ENCODE measurements at regions not wholly inside any gene's neighbourhood (a gene's known extent, or its start where the extent isn't known, plus 50 kb on each side); places are given as distances from the start of the nearest gene placed in this dataset.

DNA sequence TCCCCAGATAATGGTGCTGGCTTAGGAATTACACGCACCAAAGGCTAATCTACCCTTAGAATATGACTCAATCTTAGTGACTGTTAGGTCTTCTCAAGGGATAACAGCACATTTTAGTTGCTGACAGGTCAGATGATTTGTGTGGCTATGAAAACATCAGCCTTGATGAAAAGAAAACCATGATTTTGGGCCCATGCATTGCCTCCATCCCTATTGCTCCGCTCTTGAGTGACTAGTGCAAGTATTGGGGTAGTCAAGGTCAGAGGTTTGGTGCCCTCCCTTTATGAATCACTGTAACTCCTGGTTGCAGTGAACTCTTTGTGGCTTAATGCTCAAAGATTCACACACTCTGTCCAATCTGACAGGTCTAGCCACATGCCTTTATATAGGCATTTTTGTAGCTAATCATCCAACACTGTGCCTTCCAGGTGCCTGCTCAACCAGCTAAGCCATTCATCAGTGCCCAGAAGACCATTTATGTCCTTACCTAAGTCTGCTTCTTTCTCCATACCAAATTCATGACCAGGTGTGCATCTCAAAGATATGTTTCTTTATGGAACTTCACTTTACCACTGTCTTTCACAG is 251.6 kb downstream of the KCNJ2 start:
- no peaks in the 10 kb centered on the region for H3K27me3 ChIP-seq
- peaks cover 0 to 12% (median 7%) of the 10 kb centered on the region in 9 donors for H3K4me1 ChIP-seq
- WGBS, 2 donors, result 90 to 92% methylated on average over 2 of the region's 2 CpGs
- intact Hi-C loops (cut with DNase I), result no loop called here
- DNase-seq (no peak), ATAC-seq (no peak)
- no peaks in the 10 kb centered on the region for H3K9me3 ChIP-seq
- H3K36me3 ChIP-seq, result no peaks in the 10 kb centered on the region
- no peak overlapping the region for H3K4me3 ChIP-seq
- H3K27ac ChIP-seq, result no peak overlapping the region
- TF ChIP-seq, protein P1, sequence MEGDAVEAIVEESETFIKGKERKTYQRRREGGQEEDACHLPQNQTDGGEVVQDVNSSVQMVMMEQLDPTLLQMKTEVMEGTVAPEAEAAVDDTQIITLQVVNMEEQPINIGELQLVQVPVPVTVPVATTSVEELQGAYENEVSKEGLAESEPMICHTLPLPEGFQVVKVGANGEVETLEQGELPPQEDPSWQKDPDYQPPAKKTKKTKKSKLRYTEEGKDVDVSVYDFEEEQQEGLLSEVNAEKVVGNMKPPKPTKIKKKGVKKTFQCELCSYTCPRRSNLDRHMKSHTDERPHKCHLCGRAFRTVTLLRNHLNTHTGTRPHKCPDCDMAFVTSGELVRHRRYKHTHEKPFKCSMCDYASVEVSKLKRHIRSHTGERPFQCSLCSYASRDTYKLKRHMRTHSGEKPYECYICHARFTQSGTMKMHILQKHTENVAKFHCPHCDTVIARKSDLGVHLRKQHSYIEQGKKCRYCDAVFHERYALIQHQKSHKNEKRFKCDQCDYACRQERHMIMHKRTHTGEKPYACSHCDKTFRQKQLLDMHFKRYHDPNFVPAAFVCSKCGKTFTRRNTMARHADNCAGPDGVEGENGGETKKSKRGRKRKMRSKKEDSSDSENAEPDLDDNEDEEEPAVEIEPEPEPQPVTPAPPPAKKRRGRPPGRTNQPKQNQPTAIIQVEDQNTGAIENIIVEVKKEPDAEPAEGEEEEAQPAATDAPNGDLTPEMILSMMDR (IDR thresholded peaks at IDR 0.05), result no peak

DNA sequence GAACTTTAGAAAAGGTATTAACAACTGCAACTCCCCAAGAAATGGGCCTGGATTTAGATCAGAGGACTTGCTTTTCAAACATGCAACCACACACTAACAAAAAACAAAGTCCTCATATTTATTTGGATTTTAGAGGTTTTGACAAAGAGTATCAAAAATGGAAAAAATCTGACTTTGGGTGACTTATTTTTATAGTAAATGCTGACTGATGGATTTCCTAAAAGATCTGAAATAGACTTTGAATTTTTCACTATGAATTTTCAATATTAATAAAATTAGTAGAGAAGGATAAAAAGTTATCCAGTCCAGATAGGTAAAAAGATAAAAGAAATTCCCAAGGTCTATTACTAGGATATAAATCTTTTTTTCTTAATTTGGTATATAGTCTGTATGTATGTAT is 253.5 kb downstream of the KCNJ2 start:
- Histone ChIP-seq H3K36me3 (no peaks in the 10 kb centered on the region), H3K27me3 (no peaks in the 10 kb centered on the region), H3K9me3 (no peaks in the 10 kb centered on the region), H3K4me1 (peaks cover 0 to 12% (median 7%) of the 10 kb centered on the region in 9 donors), H3K27ac (no peak overlapping the region), H3K4me3 (no peak overlapping the region)
- intact Hi-C loops (cut with DNase I), result no loop called here
- DNase-seq (no peak), ATAC-seq (no peak)
- TF ChIP-seq, protein P1 (IDR thresholded peaks at IDR 0.05), result no peak

DNA sequence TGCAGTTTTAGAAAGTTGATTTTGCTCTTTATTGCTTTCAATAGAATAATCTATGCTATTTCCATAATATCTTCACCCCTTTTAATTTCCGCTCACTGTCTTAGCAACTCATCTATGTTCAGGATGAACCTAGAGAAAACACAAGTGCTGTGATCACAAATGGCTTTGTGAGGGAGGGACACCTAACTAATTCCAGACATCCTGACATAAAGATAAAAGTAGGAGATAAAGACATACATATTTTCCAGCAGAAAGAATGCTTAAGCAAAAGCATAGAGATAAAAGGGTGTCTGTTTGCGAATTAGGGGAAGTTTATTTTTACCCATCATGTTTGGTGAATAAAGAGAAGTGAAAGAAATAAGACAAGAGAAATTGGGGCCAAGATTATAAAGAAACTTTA is 254.2 kb downstream of the KCNJ2 start:
- Histone ChIP-seq H3K36me3 (no peaks in the 10 kb centered on the region), H3K4me3 (no peak overlapping the region), H3K27me3 (no peaks in the 10 kb centered on the region), H3K27ac (no peak overlapping the region), H3K4me1 (peaks cover 0 to 12% (median 7%) of the 10 kb centered on the region in 9 donors), H3K9me3 (no peaks in the 10 kb centered on the region)
- TF ChIP-seq, protein P1 (IDR thresholded peaks at IDR 0.05), result no peak
- whole genome bisulfite sequencing, 2 donors, result 64 to 70% methylated on average over 2 of the region's 2 CpGs
- ATAC-seq, result no peak
- intact Hi-C loops (cut with DNase I), result no loop called here
- no peak for DNase-seq

DNA sequence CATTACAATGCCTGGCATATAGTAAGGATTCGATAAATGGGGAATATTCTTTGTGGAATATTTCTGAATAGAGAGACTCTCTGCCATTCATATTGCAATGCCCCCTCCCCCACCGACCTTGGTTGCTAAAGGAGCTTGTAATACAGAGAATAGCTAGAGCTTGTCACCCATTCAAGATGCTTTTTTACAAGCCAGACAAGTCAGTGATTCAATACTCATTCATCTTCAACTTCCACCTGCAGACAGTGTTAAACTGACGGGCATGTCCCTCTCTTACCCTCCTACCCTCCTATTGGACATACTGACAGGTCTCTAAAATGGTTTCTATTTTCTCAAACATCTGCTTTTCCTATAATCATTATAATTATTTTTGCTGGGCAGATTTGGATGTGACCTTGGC is 257.4 kb downstream of the KCNJ2 start:
- DNase-seq (no peak), ATAC-seq (no peak)
- Histone ChIP-seq H3K36me3 (no peaks in the 10 kb centered on the region), H3K27me3 (no peaks in the 10 kb centered on the region), H3K4me3 (no peak overlapping the region), H3K9me3 (peaks cover 0 to 9% (median 0%) of the 10 kb centered on the region in 11 donors), H3K4me1 (peaks cover 0 to 12% (median 7%) of the 10 kb centered on the region in 9 donors), H3K27ac (no peak overlapping the region)
- WGBS, 2 donors, result 65 to 78% methylated on average over 3 of the region's 3 CpGs
- intact Hi-C loops (cut with DNase I), result no loop called here
- TF ChIP-seq, protein P1 (IDR thresholded peaks at IDR 0.05), result no peak
